IPS DF 6.9 (cell line): ENCODE measurements at regions not wholly inside any gene's neighbourhood (a gene's known extent, or its start where the extent isn't known, plus 50 kb on each side); places are given as distances from the start of the nearest gene placed in this dataset.

Experiments
- DNase-seq: peaks from one replicate; pipeline ENCODE4 v3.0.0-alpha.2; 2013; ENCODE audit warnings: low read depth, low spot score
- H3K27ac ChIP-seq: one replicate; pipeline ENCODE4 v1.5.1; 2013; ENCODE audit warnings: low read length, control low read depth
- H3K27me3 ChIP-seq: 2 replicates; pipeline ENCODE4 v1.6.1; 2013; ENCODE audit warnings: mild to moderate bottlenecking, low read length; ENCODE audit not compliant: control insufficient read depth, insufficient read depth
- H3K36me3 ChIP-seq: 2 replicates; pipeline ENCODE4 v1.6.1; 2013; ENCODE audit warnings: low read length; ENCODE audit not compliant: control insufficient read depth, insufficient read depth
- H3K4me1 ChIP-seq: 2 replicates; pipeline ENCODE4 v1.6.1; 2013; ENCODE audit warnings: low read length; ENCODE audit not compliant: control insufficient read depth, insufficient read depth
- H3K4me3 ChIP-seq: 2 replicates; pipeline ENCODE4 v1.5.1; 2013; ENCODE audit warnings: mild to moderate bottlenecking, low read length
- H3K9me3 ChIP-seq: 2 replicates; pipeline ENCODE4 v1.6.1; 2013; ENCODE audit warnings: low read length, inconsistent platforms; ENCODE audit not compliant: control insufficient read depth, insufficient read depth
- WGBS: extraction: QIAGEN DNeasy Blood & Tissue Kit; methylation state at CpG from one replicate; pipeline ENCODE4 v1.1.7; 2013; ENCODE audit warnings: mixed read lengths, missing lambda C conversion rate; ENCODE audit not compliant: insufficient read length, insufficient coverage; 5-methylcytosine and 5-hydroxymethylcytosine counted together

- Histone ChIP-seq H3K27ac (no peak overlapping the region), H3K9me3 (no peaks in the 10 kb centered on the region), H3K4me1 (no peaks in the 10 kb centered on the region; the same call in 1 of the 2 replicates), H3K36me3 (no peaks in the 10 kb centered on the region), H3K4me3 (no peak overlapping the region), H3K27me3 (no peaks in the 10 kb centered on the region)
- no peak for DNase-seq
These were observed 393.1 kb upstream of the NOVA1 start for GRCh38 chr14:26990946-26991345.

- H3K27ac ChIP-seq, result no peak overlapping the region
- no peak overlapping the region for H3K4me3 ChIP-seq
- WGBS, result 100% methylated on average over 2 of the region's 3 CpGs
- H3K9me3 ChIP-seq, result no peaks in the 10 kb centered on the region
- no peaks in the 10 kb centered on the region for H3K36me3 ChIP-seq
- no peak for DNase-seq
- H3K27me3 ChIP-seq, result no peaks in the 10 kb centered on the region
- H3K4me1 ChIP-seq, result no peaks in the 10 kb centered on the region; the same call in 1 of the 2 replicates
These were observed 394.7 kb upstream of the NOVA1 start for GRCh38 chr14:26992403-26993115.

- WGBS, result no CpG with 5 or more reads among the region's 2 CpGs
These were observed 395.7 kb upstream of the NOVA1 start for GRCh38 chr14:26993556-26993955.

GRCh38 chr14:26995301-26995700, 397.5 kb upstream of the NOVA1 start:
- no peaks in the 10 kb centered on the region for H3K4me1 ChIP-seq
- no peaks in the 10 kb centered on the region for H3K27me3 ChIP-seq
- no peaks in the 10 kb centered on the region for H3K9me3 ChIP-seq
- H3K27ac ChIP-seq, result no peak overlapping the region
- H3K4me3 ChIP-seq, result no peak overlapping the region
- no peaks in the 10 kb centered on the region for H3K36me3 ChIP-seq
- DNase-seq, result no peak

More at GRCh38 chr14:26993556-26993955, 395.7 kb upstream of the NOVA1 start:
- H3K4me3 ChIP-seq, result no peak overlapping the region
- H3K36me3 ChIP-seq, result no peaks in the 10 kb centered on the region
- no peak for DNase-seq
- H3K9me3 ChIP-seq, result no peaks in the 10 kb centered on the region
- H3K27ac ChIP-seq, result no peak overlapping the region
- H3K27me3 ChIP-seq, result no peaks in the 10 kb centered on the region
- no peaks in the 10 kb centered on the region; the same call in 1 of the 2 replicates for H3K4me1 ChIP-seq

- no peak for DNase-seq
- H3K27ac ChIP-seq, result no peak overlapping the region
- no peak overlapping the region for H3K4me3 ChIP-seq
- no peaks in the 10 kb centered on the region for H3K36me3 ChIP-seq
- WGBS, result no CpG with 5 or more reads among the region's 2 CpGs
- H3K9me3 ChIP-seq, result no peaks in the 10 kb centered on the region
- no peaks in the 10 kb centered on the region for H3K27me3 ChIP-seq
- no peaks in the 10 kb centered on the region for H3K4me1 ChIP-seq
These were observed 398.4 kb upstream of the NOVA1 start for GRCh38 chr14:26996246-26996645.

- H3K27me3 ChIP-seq, result no peaks in the 10 kb centered on the region
- no peak for DNase-seq
- no peaks in the 10 kb centered on the region for H3K36me3 ChIP-seq
- no CpG with 5 or more reads among the region's 2 CpGs for WGBS
- no peak overlapping the region for H3K27ac ChIP-seq
- no peaks in the 10 kb centered on the region for H3K9me3 ChIP-seq
- no peak overlapping the region for H3K4me3 ChIP-seq
- H3K4me1 ChIP-seq, result no peaks in the 10 kb centered on the region
These were observed 404.3 kb upstream of the NOVA1 start for GRCh38 chr14:27002179-27002578.

- H3K27me3 ChIP-seq, result no peaks in the 10 kb centered on the region
- DNase-seq, result no peak
- H3K4me1 ChIP-seq, result no peaks in the 10 kb centered on the region
- no peaks in the 10 kb centered on the region for H3K36me3 ChIP-seq
- no peaks in the 10 kb centered on the region for H3K9me3 ChIP-seq
- H3K4me3 ChIP-seq, result no peak overlapping the region
- H3K27ac ChIP-seq, result no peak overlapping the region
- WGBS, result no CpG with 5 or more reads among the region's 1 CpG
These were observed 408.7 kb upstream of the NOVA1 start for GRCh38 chr14:27006570-27006969.

- H3K27me3 ChIP-seq, result no peaks in the 10 kb centered on the region
- DNase-seq, result no peak
- no peaks in the 10 kb centered on the region for H3K9me3 ChIP-seq
- H3K4me1 ChIP-seq, result no peaks in the 10 kb centered on the region
- no peak overlapping the region for H3K4me3 ChIP-seq
- H3K36me3 ChIP-seq, result no peaks in the 10 kb centered on the region
- H3K27ac ChIP-seq, result no peak overlapping the region
These were observed 410.4 kb upstream of the NOVA1 start for GRCh38 chr14:27008187-27008586.

GRCh38 chr14:27012641-27013040, 414.8 kb upstream of the NOVA1 start:
- Histone ChIP-seq H3K4me1 (no peaks in the 10 kb centered on the region), H3K27ac (no peak overlapping the region), H3K4me3 (no peak overlapping the region), H3K9me3 (no peaks in the 10 kb centered on the region), H3K36me3 (no peaks in the 10 kb centered on the region), H3K27me3 (no peaks in the 10 kb centered on the region)
- no CpG with 5 or more reads among the region's 3 CpGs for WGBS
- DNase-seq, result no peak

GRCh38 chr14:27013678-27014077, 415.8 kb upstream of the NOVA1 start:
- Histone ChIP-seq H3K27me3 (no peaks in the 10 kb centered on the region), H3K27ac (no peak overlapping the region), H3K4me1 (no peaks in the 10 kb centered on the region), H3K4me3 (no peak overlapping the region), H3K9me3 (no peaks in the 10 kb centered on the region), H3K36me3 (no peaks in the 10 kb centered on the region)
- no peak for DNase-seq
- WGBS, result no CpG with 5 or more reads among the region's 4 CpGs

GRCh38 chr14:27015065-27015464, 417.2 kb upstream of the NOVA1 start:
- WGBS, result no CpG with 5 or more reads among the region's 1 CpG
- Histone ChIP-seq H3K4me1 (no peaks in the 10 kb centered on the region), H3K27me3 (no peaks in the 10 kb centered on the region), H3K4me3 (no peak overlapping the region), H3K9me3 (no peaks in the 10 kb centered on the region), H3K36me3 (no peaks in the 10 kb centered on the region), H3K27ac (no peak overlapping the region)
- DNase-seq, result no peak
